HFF-Myc (cell line): ENCODE measurements at regions not wholly inside any gene's neighbourhood (a gene's known extent, or its start where the extent isn't known, plus 50 kb on each side); places are given as distances from the start of the nearest gene placed in this dataset.

Experiments used
- DNase-seq: peaks from one replicate; pipeline ENCODE4 v3.0.0-alpha.2; 2011; ENCODE audit warnings: low read depth; ENCODE audit errors: extremely low read depth
- H3K4me3 ChIP-seq: replicated peaks from 2 replicates; pipeline ENCODE4 v1.5.1; 2011; ENCODE audit warnings: low read depth, mild to moderate bottlenecking, control low read depth, low read length
- CTCF ChIP-seq: IDR thresholded peaks from 2 replicates; pipeline ENCODE4 v1.5.1; 2012; ENCODE audit warnings: mild to moderate bottlenecking, low read depth, low read length, control low read depth; ENCODE audit errors: missing control alignments

- TF ChIP-seq CTCF, result no peak
- DNase-seq, result no peak
- no peak overlapping the region for H3K4me3 ChIP-seq
Measured at GRCh38 chr6:819122-819521, 126.2 kb upstream of the EXOC2 start.

GRCh38 chr6:818196-818595 lies 125.3 kb upstream of the EXOC2 start:
- DNase-seq, result no peak
- TF ChIP-seq CTCF, result no peak
- no peak overlapping the region for H3K4me3 ChIP-seq

GRCh38 chr6:816510-817084 lies 123.7 kb upstream of the EXOC2 start:
- no peak for TF ChIP-seq CTCF
- no peak overlapping the region for H3K4me3 ChIP-seq
- no peak for DNase-seq

- TF ChIP-seq CTCF, result peak; percentile 30
- no peak for DNase-seq
- H3K4me3 ChIP-seq, result no peak overlapping the region
Measured at GRCh38 chr6:815348-815738, 122.4 kb upstream of the EXOC2 start.

- no peak for DNase-seq
- no peak for TF ChIP-seq CTCF
- no peak overlapping the region for H3K4me3 ChIP-seq
Measured at GRCh38 chr6:814378-815347, 121.7 kb upstream of the EXOC2 start.

- DNase-seq, result peak; percentile 35
- no peak overlapping the region for H3K4me3 ChIP-seq
- no peak for TF ChIP-seq CTCF
Measured at GRCh38 chr6:811831-812230, 118.9 kb upstream of the EXOC2 start.
